ENCODE measurements at regions not wholly inside any gene's neighbourhood (a gene's known extent, or its start where the extent isn't known, plus 50 kb on each side); places are given as distances from the start of the nearest gene placed in this dataset.
"Not testable (repeated sequence)": the region's sequence is repeated elsewhere in the genome, so short reads cannot be mapped to it uniquely, and the experiment has no call there.

DNA sequence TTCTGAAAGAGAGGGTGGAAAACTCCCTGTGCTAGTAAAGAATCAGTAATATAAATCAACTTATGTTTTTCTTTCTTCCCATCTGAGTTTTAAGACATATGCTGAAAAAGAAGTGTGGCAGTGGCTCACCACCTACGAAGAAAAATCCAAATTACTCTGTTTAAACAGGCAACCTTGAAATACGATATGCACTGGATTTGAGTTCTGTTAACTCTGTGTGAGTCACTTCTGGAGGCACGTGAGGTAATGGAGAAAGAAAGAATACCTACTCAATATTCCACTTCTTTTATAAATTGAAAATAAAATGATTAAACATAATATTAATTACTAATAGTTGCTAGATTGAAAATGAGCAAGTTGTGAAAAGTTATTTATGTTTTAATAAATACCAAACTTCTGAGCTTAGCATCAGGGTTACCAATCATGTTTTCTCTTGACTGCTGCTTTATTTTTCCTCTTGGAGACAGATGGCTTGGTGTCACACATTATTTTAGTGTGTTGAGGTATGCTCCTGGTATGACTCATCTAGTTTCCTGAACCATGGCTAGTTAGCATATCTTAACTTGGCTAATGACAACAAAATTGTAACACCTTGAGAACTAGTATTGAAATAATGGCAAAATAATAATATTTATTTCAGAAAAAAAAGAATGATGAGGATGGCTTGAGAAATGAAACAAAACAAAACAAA lies 1705.5 kb upstream of the PIK3C3 start:
- no peak for DNase-seq
- WGBS (ENCODE audit: insufficient coverage, low coverage, low lambda C conversion rate, missing lambda C conversion rate): 28% methylated on average over 3 of the region's 3 CpGs
- H3K9me3 ChIP-seq: no peaks in the 10 kb centered on the region
- intact Hi-C loops (cut with DNase I): no loop called here
- no peaks in the 10 kb centered on the region for H3K4me1 ChIP-seq
- TF ChIP-seq POLR2A (IDR thresholded peaks at IDR 0.05): no peak
- TF ChIP-seq, protein P1, sequence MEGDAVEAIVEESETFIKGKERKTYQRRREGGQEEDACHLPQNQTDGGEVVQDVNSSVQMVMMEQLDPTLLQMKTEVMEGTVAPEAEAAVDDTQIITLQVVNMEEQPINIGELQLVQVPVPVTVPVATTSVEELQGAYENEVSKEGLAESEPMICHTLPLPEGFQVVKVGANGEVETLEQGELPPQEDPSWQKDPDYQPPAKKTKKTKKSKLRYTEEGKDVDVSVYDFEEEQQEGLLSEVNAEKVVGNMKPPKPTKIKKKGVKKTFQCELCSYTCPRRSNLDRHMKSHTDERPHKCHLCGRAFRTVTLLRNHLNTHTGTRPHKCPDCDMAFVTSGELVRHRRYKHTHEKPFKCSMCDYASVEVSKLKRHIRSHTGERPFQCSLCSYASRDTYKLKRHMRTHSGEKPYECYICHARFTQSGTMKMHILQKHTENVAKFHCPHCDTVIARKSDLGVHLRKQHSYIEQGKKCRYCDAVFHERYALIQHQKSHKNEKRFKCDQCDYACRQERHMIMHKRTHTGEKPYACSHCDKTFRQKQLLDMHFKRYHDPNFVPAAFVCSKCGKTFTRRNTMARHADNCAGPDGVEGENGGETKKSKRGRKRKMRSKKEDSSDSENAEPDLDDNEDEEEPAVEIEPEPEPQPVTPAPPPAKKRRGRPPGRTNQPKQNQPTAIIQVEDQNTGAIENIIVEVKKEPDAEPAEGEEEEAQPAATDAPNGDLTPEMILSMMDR (IDR thresholded peaks at IDR 0.05): no peak
- no peak overlapping the region for H3K27ac ChIP-seq
- ATAC-seq: no peak
- H3K27me3 ChIP-seq: no peaks in the 10 kb centered on the region
- H3K36me3 ChIP-seq: no peaks in the 10 kb centered on the region
- no peak overlapping the region for H3K4me3 ChIP-seq

DNA sequence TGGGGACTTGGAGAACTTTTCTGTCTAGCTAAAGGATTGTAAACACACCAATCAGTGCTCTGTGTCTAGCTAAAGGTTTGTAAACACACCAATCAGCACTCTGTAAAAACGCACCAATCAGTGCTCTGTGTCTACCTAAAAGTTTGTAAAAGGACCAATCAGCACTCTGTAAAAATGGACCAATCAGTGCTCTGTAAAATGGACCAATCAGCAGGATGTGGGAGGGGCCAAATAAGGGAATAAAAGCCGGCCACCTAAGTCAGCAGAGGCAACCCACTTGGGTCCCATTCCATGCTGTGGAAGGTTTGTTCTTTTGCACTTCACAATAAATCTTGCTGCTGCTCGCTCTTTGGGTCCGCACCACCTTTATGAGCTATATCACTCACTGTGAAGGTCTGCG lies 1709.4 kb upstream of the PIK3C3 start:
- H3K4me3 ChIP-seq; DNase-seq; ATAC-seq; intact Hi-C loops (cut with DNase I); H3K9me3 ChIP-seq; H3K27me3 ChIP-seq; H3K4me1 ChIP-seq; H3K27ac ChIP-seq; H3K36me3 ChIP-seq: not testable (repeated sequence)
- 59% methylated on average over 4 of the region's 5 CpGs for WGBS (ENCODE audit: insufficient coverage, low coverage, low lambda C conversion rate, missing lambda C conversion rate)

DNA sequence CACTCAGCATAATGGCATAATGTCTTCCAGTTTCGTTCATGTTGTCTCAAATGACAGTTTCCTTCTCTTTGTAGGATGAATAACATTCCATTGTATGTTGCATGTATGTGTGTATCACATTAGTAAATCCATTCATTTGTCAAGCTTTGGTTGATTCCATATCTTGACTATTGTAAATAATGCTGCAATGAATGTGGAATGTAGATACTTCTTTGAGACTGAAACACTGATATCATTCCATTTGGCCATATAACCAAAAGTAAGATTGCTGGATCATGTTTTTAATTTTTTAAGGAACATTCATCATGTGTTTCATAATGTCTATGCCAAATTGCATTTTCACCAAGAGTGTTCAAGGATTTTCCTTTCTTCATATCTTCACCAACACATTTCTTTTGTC lies 1711.4 kb upstream of the PIK3C3 start:
- DNase-seq (no peak), ATAC-seq (no peak)
- TF ChIP-seq POLR2A (IDR thresholded peaks at IDR 0.05): no peak
- TF ChIP-seq, protein P1 (IDR thresholded peaks at IDR 0.05): no peak
- Histone ChIP-seq H3K9me3 (no peaks in the 10 kb centered on the region), H3K36me3 (no peaks in the 10 kb centered on the region), H3K27me3 (no peaks in the 10 kb centered on the region), H3K4me3 (no peak overlapping the region), H3K4me1 (no peaks in the 10 kb centered on the region), H3K27ac (no peak overlapping the region)
- WGBS (ENCODE audit: insufficient coverage, low coverage, low lambda C conversion rate, missing lambda C conversion rate): 7% methylated on average over 1 of the region's 1 CpG
- intact Hi-C loops (cut with DNase I): no loop called here

DNA sequence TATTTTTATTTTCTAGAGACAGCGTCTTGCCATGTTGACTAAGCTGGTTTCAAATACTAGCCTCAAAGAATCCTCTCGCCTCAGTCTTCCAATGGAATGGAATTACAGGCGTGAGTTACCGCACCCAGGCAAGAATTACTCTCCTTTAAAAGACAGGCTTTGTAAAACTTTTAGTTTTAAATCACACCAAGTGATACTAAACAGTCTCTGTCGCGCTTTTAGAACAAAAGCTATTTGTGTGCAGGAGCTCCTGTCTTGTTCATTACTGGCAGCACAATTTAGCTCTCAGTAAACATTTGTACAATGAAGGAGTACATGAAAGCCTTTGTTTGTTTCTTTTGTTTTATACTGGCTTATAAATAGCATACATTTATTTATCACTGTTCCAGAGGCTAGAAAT lies 1719.2 kb upstream of the PIK3C3 start:
- Histone ChIP-seq H3K36me3 (no peaks in the 10 kb centered on the region), H3K27me3 (no peaks in the 10 kb centered on the region), H3K4me3 (no peak overlapping the region), H3K27ac (no peak overlapping the region), H3K9me3 (no peaks in the 10 kb centered on the region), H3K4me1 (no peaks in the 10 kb centered on the region)
- DNase-seq (no peak), ATAC-seq (no peak)
- WGBS (ENCODE audit: insufficient coverage, low coverage, low lambda C conversion rate, missing lambda C conversion rate): 51% methylated on average over 6 of the region's 6 CpGs
- TF ChIP-seq, protein P1 (IDR thresholded peaks at IDR 0.05): no peak
- no peak for TF ChIP-seq POLR2A (IDR thresholded peaks at IDR 0.05)
- intact Hi-C loops (cut with DNase I): no loop called here

DNA sequence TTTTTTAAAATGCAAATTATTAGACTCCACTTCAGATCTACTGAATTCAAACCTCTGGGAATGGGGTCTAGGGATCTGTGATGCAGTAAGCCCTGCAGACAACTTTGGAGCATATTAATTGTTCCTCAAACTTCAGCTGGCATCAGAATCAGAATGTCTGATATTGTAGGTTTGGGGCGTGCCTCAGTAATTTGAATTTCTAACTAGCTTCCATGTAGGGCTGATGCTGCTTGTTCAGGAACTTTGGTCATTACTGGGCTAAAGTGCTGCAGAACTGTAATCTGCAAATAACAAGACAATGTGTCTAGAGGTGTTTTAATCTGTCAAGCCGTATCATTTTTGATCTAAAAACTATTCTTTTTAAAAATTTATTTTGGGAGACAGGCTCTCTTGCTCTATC lies 1719.7 kb upstream of the PIK3C3 start:
- intact Hi-C loops (cut with DNase I): no loop called here
- TF ChIP-seq POLR2A (IDR thresholded peaks at IDR 0.05): no peak
- TF ChIP-seq, protein P1 (IDR thresholded peaks at IDR 0.05): no peak
- H3K9me3 ChIP-seq: no peaks in the 10 kb centered on the region
- H3K27me3 ChIP-seq: no peaks in the 10 kb centered on the region
- no peaks in the 10 kb centered on the region for H3K4me1 ChIP-seq
- no peaks in the 10 kb centered on the region for H3K36me3 ChIP-seq
- ATAC-seq (no peak), DNase-seq (no peak)
- H3K27ac ChIP-seq: no peak overlapping the region
- WGBS (ENCODE audit: insufficient coverage, low coverage, low lambda C conversion rate, missing lambda C conversion rate): 33% methylated on average over 1 of the region's 2 CpGs
- no peak overlapping the region for H3K4me3 ChIP-seq
